GM12878 (cell line): ENCODE measurements at regions not wholly inside any gene's neighbourhood (a gene's known extent, or its start where the extent isn't known, plus 50 kb on each side); places are given as distances from the start of the nearest gene placed in this dataset.

ENCODE experiments used
- ATAC-seq: fragments of 200-7000 bp; cut with Tn5 transposase; 3 replicates; pipeline ENCODE4 v1.9.1; 2020; ENCODE audit warnings: mild to moderate bottlenecking, moderate library complexity
- BruUV-seq: library from RNA; stranded (reverse); fragments of 400-500 nt; replicated peaks from 2 replicates; lab custom pipeline; 2021; lab: Mats Ljungman, UMichigan
- CTCF ChIA-PET: fragments of 300-600 bp; sonication (Branson Sonifier 250); formaldehyde crosslinking; extraction: SDS; loops from one replicate; lab custom pipeline; 2021; ENCODE audit warnings: inconsistent platforms; lab: Yijun Ruan, JAX
- POLR2A ChIA-PET: fragments of 350-600 bp; formaldehyde crosslinking; extraction: SDS; loops from one replicate; lab custom pipeline; 2021; ENCODE audit warnings: inconsistent platforms; lab: Charles Lee
- RAD21 ChIA-PET: fragments of 300-600 bp; sonication (Branson Sonifier 250); formaldehyde crosslinking; loops from one replicate; lab custom pipeline; 2023; ENCODE audit warnings: antibody characterized with exemption; ENCODE audit not compliant: unreplicated experiment; lab: Charles Lee
- SMC1A ChIA-PET: fragments of 300-600 bp; sonication (Branson Sonifier 250); formaldehyde crosslinking; loops from one replicate; lab custom pipeline; 2023; ENCODE audit not compliant: unreplicated experiment, uncharacterized antibody; lab: Charles Lee
- DNase-seq: peaks from one replicate; pipeline ENCODE4 v3.0.0-alpha.2; 2011; ENCODE audit warnings: low read depth, low spot score
- FAIRE-seq: peaks from 3 replicates; lab custom pipeline; 2011; peaks lifted over from hg19 to GRCh38; lab: Jason Lieb, UNC
- H2AFZ ChIP-seq: 2 replicates; pipeline ENCODE4 v1.6.0; 2011; ENCODE audit warnings: low read depth, low read length, control low read depth; ENCODE audit not compliant: control insufficient read depth
- H3K27ac ChIP-seq: 2 replicates; pipeline ENCODE4 v1.5.1; 2011; ENCODE audit warnings: control low read depth; ENCODE audit not compliant: control insufficient read depth, insufficient read depth
- H3K27me3 ChIP-seq, 2 experiments: replicated peaks in 1 of 2; 2 replicates each; pipeline versions ENCODE4 v1.6.0 to v1.6.1; 2011; ENCODE audit warnings: low read length in 1 of 2; ENCODE audit not compliant: control insufficient read depth in 2 of 2, insufficient read depth in 2 of 2
- H3K36me3 ChIP-seq, 2 experiments: 2 replicates each; pipeline ENCODE4 v1.5.1; 2011; ENCODE audit warnings: low read length in 1 of 2; ENCODE audit not compliant: control insufficient read depth in 2 of 2, insufficient read depth in 2 of 2
- H3K4me1 ChIP-seq: 2 replicates; pipeline ENCODE4 v1.6.1; 2011; ENCODE audit warnings: mild to moderate bottlenecking, low read length, moderate library complexity, mixed read lengths; ENCODE audit not compliant: control insufficient read depth, insufficient read depth
- H3K4me2 ChIP-seq: 2 replicates; pipeline ENCODE4 v1.6.0; 2011; ENCODE audit warnings: control low read depth; ENCODE audit not compliant: control insufficient read depth, insufficient read depth
- H3K4me3 ChIP-seq: fragments of 200-600 bp; sonication (generic); 2 replicates; pipeline ENCODE4 v1.5.1; 2016
- H3K79me2 ChIP-seq: 2 replicates; pipeline ENCODE4 v1.6.0; 2011; ENCODE audit warnings: low read length; ENCODE audit not compliant: control insufficient read depth, insufficient read depth
- H3K9ac ChIP-seq: 2 replicates; pipeline ENCODE4 v1.8.0; 2011; ENCODE audit warnings: low read length, control low read depth, mixed read lengths; ENCODE audit not compliant: control insufficient read depth, insufficient read depth
- H3K9me3 ChIP-seq: replicated peaks from 3 replicates; pipeline ENCODE4 v1.5.1; 2011; ENCODE audit warnings: mild to moderate bottlenecking, low read length; ENCODE audit not compliant: control insufficient read depth, insufficient read depth
- H4K20me1 ChIP-seq: 2 replicates; pipeline ENCODE4 v1.6.0; 2011; ENCODE audit not compliant: control insufficient read depth, insufficient read depth
- BCL11A ChIP-seq: IDR thresholded peaks from 2 replicates; pipeline ENCODE4 v1.6.1; 2011; ENCODE audit warnings: low read depth, low read length
- CBFB ChIP-seq: IDR thresholded peaks from 2 replicates; pipeline ENCODE4 v1.6.1; 2016; ENCODE audit warnings: antibody characterized with exemption, low read depth
- CREB1 ChIP-seq: IDR thresholded peaks from 2 replicates; pipeline ENCODE4 v1.6.1; 2012; ENCODE audit warnings: low read depth, mild to moderate bottlenecking, inconsistent platforms
- POLR2AphosphoS2 ChIP-seq: IDR thresholded peaks from 2 replicates; pipeline ENCODE4 v1.6.1; 2011; ENCODE audit warnings: low read depth, mild to moderate bottlenecking, low read length, improper control_type of control experiment, moderate library complexity
- WGBS: methylation state at CpG from one replicate; pipeline ENCODE4 v1.1.6; 2016; ENCODE audit warnings: low lambda C conversion rate; ENCODE audit not compliant: insufficient replicate concordance, insufficient coverage; ENCODE audit errors: missing lambda C conversion rate; 5-methylcytosine and 5-hydroxymethylcytosine counted together
- in situ Hi-C: fragments of 300-500 bp; cut with MboI; formaldehyde crosslinking; loops from 9 replicates; pipeline ENCODE4 v1.14.3; 2018; ENCODE audit warnings: mixed read lengths
- intact Hi-C: fragments of 100-400 bp; cut with micrococcal nuclease; formaldehyde crosslinking; loops from one replicate; pipeline ENCODE4 v1.14.2; 2022; ENCODE audit not compliant: unreplicated experiment
- TF ChIP-seq, protein P1 (sequence below): fragments of 450-650 bp; formaldehyde crosslinking; IDR thresholded peaks from 2 replicates; pipeline ENCODE4 v1.4.0; 2020; ENCODE audit warnings: mild to moderate bottlenecking, moderate library complexity

DNA sequence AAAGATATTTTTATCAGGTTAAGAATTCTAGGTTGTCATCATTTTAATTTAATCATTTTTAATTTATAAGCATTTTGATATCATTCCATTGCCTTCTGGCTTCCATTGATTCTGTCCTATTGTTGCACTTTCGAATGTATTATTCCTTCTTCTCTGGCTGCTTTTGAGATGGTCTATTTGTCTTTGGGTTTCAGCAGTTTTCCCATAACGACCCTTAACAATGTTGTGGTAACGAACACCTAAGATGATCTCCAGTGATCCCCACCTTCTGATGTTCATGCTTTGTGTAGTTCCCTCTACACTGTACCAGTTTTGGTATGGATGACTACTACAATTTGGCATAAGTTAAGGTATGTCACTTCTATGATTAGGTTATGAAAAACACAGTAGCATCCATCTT lies 59.9 kb downstream of the MINAR1 start (continued):
- TF ChIP-seq, protein P1, sequence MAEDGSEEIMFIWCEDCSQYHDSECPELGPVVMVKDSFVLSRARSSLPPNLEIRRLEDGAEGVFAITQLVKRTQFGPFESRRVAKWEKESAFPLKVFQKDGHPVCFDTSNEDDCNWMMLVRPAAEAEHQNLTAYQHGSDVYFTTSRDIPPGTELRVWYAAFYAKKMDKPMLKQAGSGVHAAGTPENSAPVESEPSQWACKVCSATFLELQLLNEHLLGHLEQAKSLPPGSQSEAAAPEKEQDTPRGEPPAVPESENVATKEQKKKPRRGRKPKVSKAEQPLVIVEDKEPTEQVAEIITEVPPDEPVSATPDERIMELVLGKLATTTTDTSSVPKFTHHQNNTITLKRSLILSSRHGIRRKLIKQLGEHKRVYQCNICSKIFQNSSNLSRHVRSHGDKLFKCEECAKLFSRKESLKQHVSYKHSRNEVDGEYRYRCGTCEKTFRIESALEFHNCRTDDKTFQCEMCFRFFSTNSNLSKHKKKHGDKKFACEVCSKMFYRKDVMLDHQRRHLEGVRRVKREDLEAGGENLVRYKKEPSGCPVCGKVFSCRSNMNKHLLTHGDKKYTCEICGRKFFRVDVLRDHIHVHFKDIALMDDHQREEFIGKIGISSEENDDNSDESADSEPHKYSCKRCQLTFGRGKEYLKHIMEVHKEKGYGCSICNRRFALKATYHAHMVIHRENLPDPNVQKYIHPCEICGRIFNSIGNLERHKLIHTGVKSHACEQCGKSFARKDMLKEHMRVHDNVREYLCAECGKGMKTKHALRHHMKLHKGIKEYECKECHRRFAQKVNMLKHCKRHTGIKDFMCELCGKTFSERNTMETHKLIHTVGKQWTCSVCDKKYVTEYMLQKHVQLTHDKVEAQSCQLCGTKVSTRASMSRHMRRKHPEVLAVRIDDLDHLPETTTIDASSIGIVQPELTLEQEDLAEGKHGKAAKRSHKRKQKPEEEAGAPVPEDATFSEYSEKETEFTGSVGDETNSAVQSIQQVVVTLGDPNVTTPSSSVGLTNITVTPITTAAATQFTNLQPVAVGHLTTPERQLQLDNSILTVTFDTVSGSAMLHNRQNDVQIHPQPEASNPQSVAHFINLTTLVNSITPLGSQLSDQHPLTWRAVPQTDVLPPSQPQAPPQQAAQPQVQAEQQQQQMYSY (CRISPR knock-in tag), result no peak
- TF ChIP-seq CREB1 (no peak), BCL11A (no peak)

DNA sequence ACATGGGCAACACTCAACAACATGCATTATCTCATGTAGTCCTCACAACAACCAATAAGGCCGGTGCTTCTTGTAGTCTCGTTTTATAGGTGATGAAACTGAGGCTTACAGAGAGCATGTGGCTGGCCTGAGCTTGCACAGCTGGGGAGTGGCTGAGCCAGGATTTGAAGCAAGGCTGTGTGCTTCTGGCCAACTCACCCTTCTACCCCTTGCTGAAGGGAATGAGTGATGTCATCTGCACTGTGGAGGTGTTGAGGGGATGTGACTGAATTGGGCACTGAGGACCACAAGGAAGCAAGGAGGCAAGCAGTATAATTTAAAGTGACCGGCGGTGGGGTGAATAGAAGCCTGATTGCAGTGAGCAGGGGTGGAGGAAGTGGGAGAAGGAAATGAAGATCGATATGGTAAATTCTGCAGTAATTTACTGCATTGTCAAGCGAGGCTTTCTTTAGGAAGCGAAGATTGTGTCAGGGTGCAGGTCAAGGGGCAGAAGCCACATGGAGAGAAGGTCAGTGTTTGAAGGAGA lies 62.3 kb downstream of the MINAR1 start:
- CTCF ChIA-PET, result no interaction called here
- no peaks in the 10 kb centered on the region for H3K79me2 ChIP-seq
- in situ Hi-C loops, result no loop called here
- 0 out of 4 replicates have a peak, but pooled peaks cover 0 to 2% of the 10 kb centered on the region in 2 experiments for H3K27me3 ChIP-seq
- H4K20me1 ChIP-seq, result no peaks in the 10 kb centered on the region
- ATAC-seq (no peak), FAIRE-seq (no peak), DNase-seq (no peak)
- RAD21 ChIA-PET, result no interaction called here
- no peaks in the 10 kb centered on the region for H3K36me3 ChIP-seq
- intact Hi-C loops, result no loop called here
- H3K9ac ChIP-seq, result no peak overlapping the region
- no peaks in the 10 kb centered on the region for H3K9me3 ChIP-seq
- SMC1A ChIA-PET, result no interaction called here
- WGBS, result 36% methylated on average over 7 of the region's 7 CpGs
- no TSS peak for BruUV-seq
- H3K4me2 ChIP-seq, result no peak overlapping the region
- H3K27ac ChIP-seq, result no peak overlapping the region
- H2AFZ ChIP-seq, result no peak overlapping the region
- no peaks in the 10 kb centered on the region for H3K4me1 ChIP-seq
- TF ChIP-seq POLR2AphosphoS2, result no peak
- TF ChIP-seq CBFB, result no peak
- no peak overlapping the region for H3K4me3 ChIP-seq
- POLR2A ChIA-PET, result no interaction called here
